ENCODE measurements at regions not wholly inside any gene's neighbourhood (a gene's known extent, or its start where the extent isn't known, plus 50 kb on each side); places are given as distances from the start of the nearest gene placed in this dataset.

- H3K4me3 ChIP-seq (ENCODE audit: low read length): no peak overlapping the region
- DNase-seq (ENCODE audit: low read depth, low spot score): no peak
These were observed 498.3 kb downstream of the BUD13 start for GRCh38 chr11:116274521-116274920.

- no peak for DNase-seq (ENCODE audit: low read depth, low spot score)
- H3K4me3 ChIP-seq (ENCODE audit: low read length): no peak overlapping the region
These were observed 500.5 kb downstream of the BUD13 start for GRCh38 chr11:116272181-116272789.

GRCh38 chr11:116271479-116271878 lies 501.3 kb downstream of the BUD13 start:
- H3K4me3 ChIP-seq (ENCODE audit: low read length): no peak overlapping the region
- DNase-seq (ENCODE audit: low read depth, low spot score): no peak

GRCh38 chr11:116267146-116267545 lies 505.6 kb downstream of the BUD13 start:
- no peak overlapping the region for H3K4me3 ChIP-seq (ENCODE audit: low read length)
- DNase-seq (ENCODE audit: low read depth, low spot score): no peak

- no peak for DNase-seq (ENCODE audit: low read depth, low spot score)
- H3K4me3 ChIP-seq (ENCODE audit: low read length): no peak overlapping the region
These were observed 509.0 kb downstream of the BUD13 start for GRCh38 chr11:116263770-116264169.

- no peak overlapping the region for H3K4me3 ChIP-seq (ENCODE audit: low read length)
- DNase-seq (ENCODE audit: low read depth, low spot score): no peak
These were observed 509.8 kb downstream of the BUD13 start for GRCh38 chr11:116263019-116263418.

- no peak overlapping the region for H3K4me3 ChIP-seq (ENCODE audit: low read length)
- DNase-seq (ENCODE audit: low read depth, low spot score): no peak
These were observed 510.4 kb downstream of the BUD13 start for GRCh38 chr11:116262370-116262769.

GRCh38 chr11:116261606-116262005 lies 511.2 kb downstream of the BUD13 start:
- H3K4me3 ChIP-seq (ENCODE audit: low read length): no peak overlapping the region
- DNase-seq (ENCODE audit: low read depth, low spot score): no peak

GRCh38 chr11:116258821-116259220 lies 514.0 kb downstream of the BUD13 start:
- no peak overlapping the region for H3K4me3 ChIP-seq (ENCODE audit: low read length)
- no peak for DNase-seq (ENCODE audit: low read depth, low spot score)

- no peak overlapping the region for H3K4me3 ChIP-seq (ENCODE audit: low read length)
- no peak for DNase-seq (ENCODE audit: low read depth, low spot score)
These were observed 514.9 kb downstream of the BUD13 start for GRCh38 chr11:116257883-116258282.

- no peak for DNase-seq (ENCODE audit: low read depth, low spot score)
- H3K4me3 ChIP-seq (ENCODE audit: low read length): no peak overlapping the region
These were observed 515.7 kb downstream of the BUD13 start for GRCh38 chr11:116257092-116257491.

GRCh38 chr11:116256215-116256614 lies 516.6 kb downstream of the BUD13 start:
- no peak overlapping the region for H3K4me3 ChIP-seq (ENCODE audit: low read length)
- no peak for DNase-seq (ENCODE audit: low read depth, low spot score)

GRCh38 chr11:116255321-116255953 lies 517.4 kb downstream of the BUD13 start:
- DNase-seq (ENCODE audit: low read depth, low spot score): no peak
- no peak overlapping the region for H3K4me3 ChIP-seq (ENCODE audit: low read length)

GRCh38 chr11:116250155-116250554 lies 522.6 kb downstream of the BUD13 start:
- no peak overlapping the region for H3K4me3 ChIP-seq (ENCODE audit: low read length)
- no peak for DNase-seq (ENCODE audit: low read depth, low spot score)

GRCh38 chr11:116249561-116249960 lies 523.2 kb downstream of the BUD13 start:
- no peak overlapping the region for H3K4me3 ChIP-seq (ENCODE audit: low read length)
- DNase-seq (ENCODE audit: low read depth, low spot score): no peak

- DNase-seq (ENCODE audit: low read depth, low spot score): no peak
- no peak overlapping the region for H3K4me3 ChIP-seq (ENCODE audit: low read length)
These were observed 527.9 kb downstream of the BUD13 start for GRCh38 chr11:116244889-116245288.

- H3K4me3 ChIP-seq (ENCODE audit: low read length): no peak overlapping the region
- no peak for DNase-seq (ENCODE audit: low read depth, low spot score)
These were observed 528.3 kb downstream of the BUD13 start for GRCh38 chr11:116244439-116244838.

GRCh38 chr11:116243991-116244390 lies 528.8 kb downstream of the BUD13 start:
- no peak for DNase-seq (ENCODE audit: low read depth, low spot score)
- H3K4me3 ChIP-seq (ENCODE audit: low read length): no peak overlapping the region

- no peak overlapping the region for H3K4me3 ChIP-seq (ENCODE audit: low read length)
- no peak for DNase-seq (ENCODE audit: low read depth, low spot score)
These were observed 530.8 kb downstream of the BUD13 start for GRCh38 chr11:116242006-116242405.

GRCh38 chr11:116240710-116241109 lies 532.1 kb downstream of the BUD13 start:
- H3K4me3 ChIP-seq (ENCODE audit: low read length): no peak overlapping the region
- no peak for DNase-seq (ENCODE audit: low read depth, low spot score)

- no peak for DNase-seq (ENCODE audit: low read depth, low spot score)
- no peak overlapping the region for H3K4me3 ChIP-seq (ENCODE audit: low read length)
These were observed 533.5 kb downstream of the BUD13 start for GRCh38 chr11:116239247-116239646.

Measured in Jurkat, Clone E6-1 (cell line).